T1000 (cell line): ENCODE measurements at regions not wholly inside any gene's neighbourhood (a gene's known extent, or its start where the extent isn't known, plus 50 kb on each side); places are given as distances from the start of the nearest gene placed in this dataset.
"Not testable (repeated sequence)": the region's sequence is repeated elsewhere in the genome, so short reads cannot be mapped to it uniquely, and the experiment has no call there.

Source experiments
- DNase-seq: peaks from one replicate; lab custom pipeline; 2025; ENCODE audit warnings: mixed read lengths; lab: John Stamatoyannopoulos, UW

DNA sequence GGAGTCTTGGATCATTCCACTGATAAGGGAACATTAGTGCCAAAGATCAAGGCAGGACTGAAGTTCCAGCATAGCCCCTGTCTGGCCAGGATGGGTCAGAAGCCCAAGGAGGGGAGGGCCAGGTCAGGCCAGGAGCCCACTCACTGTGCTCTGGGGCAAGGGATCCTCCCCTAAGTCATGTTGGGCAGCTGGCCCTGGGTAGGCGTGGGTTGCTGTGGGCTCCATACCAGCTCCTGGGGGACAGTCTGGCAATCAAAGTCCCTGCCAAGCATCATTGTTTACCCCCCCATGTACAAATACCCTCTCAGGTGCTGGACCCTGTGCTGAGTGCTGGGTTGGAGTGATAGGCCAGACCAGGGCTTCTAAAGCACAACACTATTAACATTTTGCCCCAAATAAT lies 130.5 kb downstream of the IRX5 start:
- DNase-seq, result no peak

DNA sequence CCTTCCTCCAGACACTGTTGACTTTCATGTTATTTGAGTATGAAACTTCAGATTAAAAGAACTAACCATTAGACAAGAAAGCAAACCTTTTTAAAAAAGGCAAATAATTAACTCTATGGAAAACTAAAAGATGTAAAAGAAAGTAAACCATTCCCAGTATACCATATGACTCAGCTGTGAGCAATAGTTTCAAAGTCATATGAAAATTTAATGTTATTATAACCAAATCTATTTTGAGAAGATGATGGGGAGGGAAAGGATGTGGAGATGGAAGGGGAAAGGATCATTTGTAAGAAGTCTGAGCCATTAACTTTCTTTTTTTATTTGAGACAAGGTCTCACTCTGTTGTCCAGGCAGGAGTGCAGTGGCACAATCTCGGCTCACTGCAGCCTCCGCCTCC lies 131.8 kb downstream of the IRX5 start:
- DNase-seq, result no peak

DNA sequence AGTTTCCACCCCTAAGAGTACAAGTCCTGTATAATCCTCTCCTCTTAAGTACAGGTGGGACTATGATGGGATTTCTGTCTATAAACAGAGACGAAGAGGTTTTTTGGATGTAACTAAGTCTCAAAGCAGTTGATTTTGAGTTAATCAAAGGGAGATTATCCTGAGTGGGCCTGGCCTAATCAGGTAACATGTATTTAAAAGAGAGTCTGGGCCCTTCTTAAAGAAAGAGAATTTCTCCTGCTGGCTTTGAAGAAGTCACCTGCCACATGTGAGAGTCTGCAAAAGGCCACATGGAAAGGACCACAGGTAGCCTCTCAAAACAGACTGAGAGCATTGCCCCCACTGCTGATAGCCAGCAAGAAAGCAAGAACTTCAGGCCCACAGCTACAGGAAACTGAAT lies 142.3 kb downstream of the IRX5 start:
- no peak for DNase-seq

DNA sequence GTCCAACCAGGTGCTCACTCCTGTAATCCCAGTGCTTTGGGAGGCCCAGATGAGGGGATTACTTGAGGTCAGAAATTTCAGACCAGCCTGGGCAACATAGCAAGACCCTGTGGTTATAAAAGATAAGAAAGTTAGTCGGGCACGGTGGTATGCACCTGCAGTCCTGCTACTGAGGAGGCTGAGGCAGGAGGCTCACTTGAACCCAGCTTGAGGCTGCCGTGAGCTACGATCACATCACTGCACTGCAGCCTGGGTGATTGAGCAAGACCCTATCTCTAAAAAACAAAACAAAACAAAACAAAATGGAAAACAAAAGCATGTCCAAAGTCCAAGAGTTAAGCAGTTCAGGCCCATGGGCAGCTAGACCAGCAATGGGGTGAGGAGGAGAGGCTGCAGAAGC lies 143.2 kb downstream of the IRX5 start:
- DNase-seq, result no peak

DNA sequence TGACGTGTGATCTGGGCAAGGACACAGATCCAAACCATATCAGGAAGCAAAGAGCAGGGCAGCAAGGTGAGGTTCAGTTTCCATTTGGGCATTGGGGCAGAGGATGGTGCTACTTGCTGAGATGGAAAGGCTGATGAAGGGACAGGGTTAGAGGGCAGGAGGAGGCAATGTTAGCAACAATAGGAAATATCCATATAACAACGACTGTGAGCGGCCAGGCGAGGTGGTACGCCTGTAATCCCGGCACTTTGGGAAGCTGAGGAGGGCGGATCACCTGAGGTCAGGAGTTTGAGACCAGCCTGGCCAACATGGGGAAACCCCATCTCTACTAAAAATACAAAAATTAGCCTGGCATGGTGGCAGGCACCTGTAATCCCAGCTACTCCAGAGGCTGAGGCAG lies 144.5 kb downstream of the IRX5 start:
- DNase-seq, result not testable (repeated sequence)

DNA sequence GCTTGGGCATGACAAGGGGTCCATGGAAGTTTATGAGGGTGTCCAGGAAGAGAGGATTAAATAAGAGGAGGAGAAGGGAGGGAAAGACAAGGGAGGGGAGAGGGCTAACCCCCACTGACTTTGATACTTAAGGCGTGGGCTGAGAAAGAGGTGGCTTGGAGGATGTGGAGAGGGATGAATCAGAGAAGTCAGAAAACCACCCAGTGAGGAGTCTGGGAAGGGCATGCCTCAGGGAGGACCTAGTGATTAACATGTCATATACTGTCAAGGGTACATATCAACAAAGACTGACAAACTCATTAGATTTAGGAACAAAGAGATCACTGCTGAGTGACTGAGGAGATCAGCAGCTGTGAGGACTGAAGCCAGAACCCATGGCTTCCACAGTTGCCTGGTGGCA lies 145.4 kb downstream of the IRX5 start:
- DNase-seq, result no peak

DNA sequence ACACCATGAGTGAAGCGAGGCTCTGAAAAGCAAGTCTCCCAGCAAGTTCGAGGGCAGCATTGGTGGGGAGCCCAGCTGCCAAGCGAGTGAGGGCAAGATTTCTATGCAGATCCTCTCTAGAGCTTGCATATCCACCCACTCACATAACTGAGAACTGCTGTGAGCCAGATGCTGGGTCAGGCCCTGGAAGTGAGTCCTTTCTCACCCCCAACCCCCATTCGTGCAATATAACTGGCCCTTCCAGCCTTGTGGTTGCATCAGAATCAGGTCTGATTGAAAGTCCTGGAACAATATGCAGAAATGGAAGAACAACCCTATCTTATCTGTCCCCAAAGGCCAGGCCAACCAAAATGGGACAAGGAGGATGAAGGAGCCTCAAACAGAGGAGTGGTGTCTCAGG lies 146.6 kb downstream of the IRX5 start:
- DNase-seq, result no peak

DNA sequence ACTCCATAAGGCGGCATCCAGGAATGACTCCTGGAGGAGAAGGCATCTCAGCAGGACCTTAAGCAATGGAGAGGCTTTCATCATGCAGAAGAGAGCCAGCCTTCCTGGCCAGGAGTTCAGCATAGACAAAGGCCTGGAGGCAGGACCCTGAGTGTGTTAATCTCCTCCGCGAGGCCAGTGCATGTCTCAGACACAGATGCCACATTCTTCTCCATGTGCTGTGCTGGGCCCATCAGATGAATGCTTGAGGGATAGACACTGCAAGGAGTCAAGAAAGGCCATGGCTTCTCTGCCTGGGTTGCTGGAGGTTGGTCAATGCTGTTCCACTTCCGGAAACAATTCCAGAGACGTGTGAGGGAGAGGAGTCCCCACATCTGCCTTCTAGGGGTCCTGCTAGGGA lies 147.5 kb downstream of the IRX5 start:
- DNase-seq, result no peak

DNA sequence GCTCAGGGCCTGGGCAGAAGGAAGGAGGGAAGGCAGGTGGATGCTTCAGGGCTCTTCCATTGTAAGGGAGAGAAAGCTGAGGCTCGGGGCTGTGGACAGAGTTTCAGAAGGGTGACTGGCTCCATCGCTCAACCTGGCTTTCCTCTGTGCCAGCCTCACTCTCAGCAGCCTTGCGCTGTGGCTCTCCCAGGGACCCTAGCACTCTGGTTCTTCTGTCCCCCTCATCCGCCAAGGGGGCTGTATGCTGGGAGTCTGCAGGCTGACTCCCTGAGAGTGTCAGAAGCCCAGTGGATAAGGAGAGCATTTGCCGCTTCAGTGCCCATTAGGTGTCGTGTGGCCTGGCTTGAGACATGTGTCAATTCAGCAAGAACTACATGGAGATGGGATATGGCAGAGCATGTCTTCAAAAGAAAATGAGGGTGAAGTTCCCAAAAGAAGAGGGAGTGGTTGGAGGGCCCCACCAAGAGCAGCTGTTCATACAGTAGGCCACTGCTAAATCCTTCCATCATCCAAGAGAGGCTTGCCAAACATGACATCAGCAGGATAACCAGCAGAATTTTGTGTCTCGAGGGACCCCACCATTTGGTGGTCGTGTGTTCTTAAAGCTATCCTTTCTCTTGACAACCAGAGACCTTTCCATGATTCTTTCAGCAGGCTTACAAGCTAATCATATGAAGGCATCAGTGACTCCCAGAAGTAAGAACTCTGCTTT lies 148.2 kb downstream of the IRX5 start:
- no peak for DNase-seq

DNA sequence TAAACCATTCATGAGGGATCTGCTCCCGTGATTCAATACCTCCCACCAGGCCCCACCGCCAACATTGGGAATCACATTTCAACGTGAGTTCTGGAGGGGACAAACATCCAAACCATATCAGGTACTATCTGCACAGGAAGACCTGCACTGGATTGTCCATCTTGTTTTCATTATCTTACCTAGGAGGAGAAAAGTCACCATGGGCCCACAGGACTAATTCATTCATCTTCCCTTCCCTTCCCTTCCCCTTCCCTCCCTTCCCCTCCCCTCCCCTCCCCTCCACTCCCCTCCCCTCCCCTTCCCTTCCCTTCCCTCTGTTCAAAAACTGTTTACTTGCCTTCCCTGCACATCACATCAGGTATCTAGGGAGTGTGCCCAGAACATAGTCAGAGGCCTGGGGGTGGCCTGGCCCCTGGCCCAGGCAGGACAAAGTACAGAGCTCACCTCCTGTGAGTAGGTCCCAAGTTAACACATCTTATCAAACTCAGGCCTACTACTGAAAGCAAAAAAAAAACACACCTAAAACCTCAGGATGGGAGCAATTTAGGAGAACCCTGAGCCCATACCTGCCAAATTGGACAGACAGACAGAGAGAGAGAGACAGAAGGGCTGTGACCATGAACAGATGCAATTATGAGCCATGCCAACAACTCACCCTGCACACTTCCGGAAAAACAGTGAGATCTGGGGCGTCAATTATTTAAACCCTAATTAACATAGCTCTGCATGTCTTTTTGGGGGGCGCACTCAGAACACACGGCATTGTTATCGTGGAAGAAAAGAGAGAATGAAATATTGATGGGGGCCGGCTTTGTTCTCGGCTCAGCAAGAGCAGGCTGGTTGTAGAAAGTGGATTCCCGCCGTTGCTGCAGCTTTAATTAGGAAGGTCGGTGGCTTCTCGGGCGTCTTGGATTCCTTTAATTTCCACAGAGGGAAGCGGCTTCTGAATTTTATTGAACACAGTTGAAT lies 151.2 kb downstream of the IRX5 start:
- no peak for DNase-seq

DNA sequence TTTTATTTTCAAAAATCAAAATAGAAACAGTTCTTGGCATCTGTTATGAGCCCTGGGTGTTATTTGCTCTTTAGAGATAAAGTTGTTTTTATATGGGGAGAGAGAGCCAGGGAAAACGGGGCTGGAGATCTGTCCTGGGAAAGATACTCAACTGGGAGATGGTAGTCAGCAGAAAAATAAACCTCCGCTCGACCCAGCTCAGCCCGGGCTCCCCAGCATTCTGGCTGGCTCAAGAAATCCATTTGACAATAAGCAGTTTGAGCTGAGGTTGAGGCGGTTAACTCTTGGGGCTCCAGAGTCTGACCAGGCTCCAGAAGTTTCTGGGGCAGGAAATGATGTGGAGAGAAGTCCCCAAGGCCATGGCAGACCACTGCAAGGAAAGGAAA lies 151.9 kb downstream of the IRX5 start:
- DNase-seq, result no peak

DNA sequence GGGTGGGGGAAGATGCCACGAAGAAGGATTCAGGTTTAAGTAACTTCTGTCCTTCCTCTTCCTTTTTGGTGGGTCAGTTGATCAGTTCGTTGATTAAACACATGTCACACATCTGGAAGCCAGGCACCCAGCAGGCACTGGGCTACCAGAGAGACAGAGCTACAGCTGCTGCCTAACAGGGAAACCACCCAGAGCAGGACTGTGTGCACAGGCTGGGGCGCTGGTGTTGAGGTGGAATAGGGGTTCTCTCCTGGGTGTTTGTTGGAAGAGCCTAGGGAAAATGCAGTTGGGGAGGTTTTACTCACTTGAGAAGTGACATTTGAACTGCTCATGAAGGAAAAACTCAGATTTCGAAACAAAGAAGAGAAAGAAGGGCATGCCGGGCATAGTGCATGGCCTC lies 152.4 kb downstream of the IRX5 start:
- DNase-seq, result no peak

DNA sequence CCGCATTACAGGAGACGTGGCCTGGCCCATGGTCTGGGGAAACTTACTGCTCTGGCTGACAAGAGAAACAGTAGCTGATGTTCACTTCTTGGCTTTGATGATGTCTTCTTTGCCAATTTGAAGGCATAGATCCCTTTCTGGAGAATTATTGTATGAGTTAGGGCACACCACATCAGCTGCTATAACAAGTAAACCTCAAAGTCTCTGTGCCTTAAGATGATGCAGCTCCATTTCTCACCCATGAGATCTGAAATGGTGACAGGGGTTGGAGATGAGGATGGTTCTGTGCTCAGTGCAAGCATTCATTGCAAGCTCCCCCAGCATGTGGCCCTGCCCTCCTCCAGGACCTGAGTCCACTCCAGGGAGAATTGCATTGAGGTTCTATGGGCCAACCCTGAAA lies 157.4 kb downstream of the IRX5 start:
- DNase-seq, result no peak

DNA sequence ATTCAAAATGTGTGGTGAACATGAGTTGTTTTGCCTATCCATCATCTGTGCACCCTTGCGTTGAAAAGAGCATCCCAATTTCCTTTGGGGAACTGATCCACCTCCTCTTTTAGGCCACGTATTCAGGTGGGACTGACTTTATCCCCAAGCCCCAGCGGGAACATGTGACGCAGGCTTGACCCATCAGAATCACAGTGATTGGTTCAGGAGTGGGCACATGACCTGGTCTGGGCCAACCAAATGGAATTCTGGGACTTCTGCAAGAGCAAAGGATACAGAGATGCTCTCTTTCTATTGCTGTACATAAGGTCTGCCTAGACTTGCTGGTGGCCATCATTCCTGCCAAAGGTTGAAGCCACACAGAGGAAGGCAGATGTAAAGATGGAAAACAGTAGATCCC lies 158.9 kb downstream of the IRX5 start:
- DNase-seq, result no peak

DNA sequence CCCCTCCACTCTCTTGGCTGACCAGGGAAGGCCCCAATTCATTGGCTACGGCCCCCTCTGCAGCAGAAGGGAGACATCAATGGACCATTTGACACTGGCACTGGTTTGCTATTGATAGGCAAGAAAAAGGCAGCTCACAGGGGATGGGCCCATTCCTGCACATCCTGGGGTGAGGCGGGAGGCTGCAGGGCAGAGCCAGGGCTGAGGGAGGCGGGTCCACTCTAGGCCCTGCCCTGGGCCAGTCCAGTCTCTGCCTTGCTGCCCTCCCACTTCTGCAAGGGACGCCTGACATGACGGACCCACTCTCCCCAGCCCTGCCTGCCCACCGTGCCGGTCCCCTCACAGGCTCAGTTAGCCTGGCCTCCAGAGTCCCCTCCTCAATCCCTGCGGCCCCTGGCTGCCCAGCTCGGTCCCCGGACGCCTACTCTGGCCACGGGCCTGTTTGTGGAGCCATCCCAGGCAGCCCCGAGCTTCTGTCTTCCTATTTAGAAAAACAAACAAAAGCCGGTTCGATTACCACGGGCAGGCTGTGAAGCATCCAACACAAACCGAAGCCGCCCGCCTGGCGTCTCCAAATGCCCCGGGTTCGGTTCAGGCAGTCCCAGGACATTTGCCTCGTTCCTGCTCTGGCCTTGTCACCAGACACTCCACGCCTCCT lies 160.7 kb downstream of the IRX5 start:
- no peak for DNase-seq

DNA sequence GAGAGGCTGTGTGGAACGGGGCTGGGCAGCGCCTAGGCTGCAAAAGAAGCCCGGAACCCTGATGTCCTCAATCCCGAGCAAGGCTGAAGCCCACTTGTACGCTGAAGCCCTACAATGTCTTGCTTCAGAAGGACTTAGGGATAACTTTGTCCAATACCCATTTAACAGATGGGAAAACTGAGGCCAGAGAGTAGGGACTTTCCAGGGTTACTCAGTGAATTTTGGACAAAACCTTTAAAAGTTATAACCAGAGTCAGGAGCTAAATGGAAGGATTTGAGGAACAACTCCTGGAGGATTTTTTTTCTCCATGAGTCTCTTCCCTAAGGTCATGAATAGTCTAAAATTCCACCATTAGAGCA lies 161.2 kb downstream of the IRX5 start:
- DNase-seq, result no peak

DNA sequence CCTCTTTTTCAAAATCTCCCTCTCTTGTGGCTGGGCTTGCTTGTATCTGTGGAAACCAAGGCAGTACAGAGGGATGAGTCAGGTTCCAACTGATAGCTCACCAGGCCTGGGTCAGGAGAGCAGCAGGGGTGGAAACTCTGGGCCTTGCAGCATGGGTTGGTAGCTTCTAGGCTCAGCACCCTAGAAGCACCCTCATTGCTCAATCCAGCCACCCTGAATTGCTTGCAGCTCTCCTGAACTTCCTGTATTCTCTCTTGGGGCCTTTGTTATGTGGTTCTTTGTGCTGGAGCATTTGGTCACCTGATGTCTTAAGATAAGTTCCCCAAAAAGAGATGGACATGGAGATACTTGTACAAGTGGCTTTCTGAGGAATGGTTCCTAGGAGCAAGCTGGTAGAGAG lies 169.4 kb downstream of the IRX5 start:
- DNase-seq, result no peak

DNA sequence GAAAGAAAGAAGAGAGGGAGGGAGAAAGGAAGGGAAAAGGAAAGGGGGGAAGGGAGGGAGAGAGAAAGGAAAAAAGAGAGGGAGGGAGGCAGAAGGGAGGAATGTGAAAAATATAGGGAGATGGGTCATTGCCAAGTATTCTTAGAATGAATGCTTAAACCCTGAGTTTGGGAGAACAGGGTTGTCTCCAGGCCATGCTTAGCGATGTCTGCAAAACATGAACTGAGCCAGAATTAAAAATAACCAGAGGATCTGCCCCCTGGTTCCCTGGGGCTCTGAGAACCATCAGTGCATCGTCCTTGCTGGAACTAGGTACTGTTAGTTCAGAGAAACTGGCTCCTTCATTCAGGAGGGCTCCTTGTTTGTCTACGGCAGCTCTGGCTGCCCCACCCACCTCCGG lies 170.4 kb downstream of the IRX5 start:
- no peak for DNase-seq

DNA sequence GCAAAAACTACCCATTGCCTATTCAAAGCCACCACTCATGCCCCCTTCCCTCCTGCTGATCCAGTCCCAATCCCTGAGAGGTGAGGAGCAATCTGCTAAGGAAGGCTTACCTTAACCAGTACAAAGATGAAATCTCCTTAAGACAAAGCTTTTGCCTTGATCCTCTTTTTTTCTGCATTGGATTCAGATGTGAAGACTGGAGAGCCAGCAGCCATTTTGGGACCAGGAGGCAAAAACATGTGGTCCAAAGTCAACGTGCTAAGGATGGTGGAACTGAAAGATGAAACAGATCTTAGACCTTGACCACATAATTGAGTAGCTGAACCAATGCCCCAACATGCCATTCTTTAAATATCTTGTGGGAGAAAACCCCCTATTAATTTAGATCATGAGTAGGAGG lies 171.4 kb downstream of the IRX5 start:
- DNase-seq, result no peak

DNA sequence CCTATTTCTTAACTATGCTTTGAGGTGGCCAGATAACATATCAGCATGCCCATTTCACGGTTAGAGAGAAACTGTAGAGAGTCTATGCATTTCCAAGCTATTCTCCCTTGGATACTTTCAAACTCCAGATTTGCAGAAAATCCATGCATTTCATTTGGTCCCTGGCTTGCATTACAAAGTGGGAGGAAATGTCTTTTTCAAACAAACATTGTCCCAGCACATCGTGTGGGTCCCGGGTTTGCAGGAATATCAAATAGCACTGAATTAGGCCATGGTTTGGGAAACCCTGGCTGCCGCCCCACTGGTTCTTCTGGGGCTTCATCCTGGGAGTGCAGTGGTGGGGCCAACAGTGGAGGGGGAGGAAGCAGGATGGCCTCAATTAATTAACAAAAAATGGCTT lies 171.9 kb downstream of the IRX5 start:
- DNase-seq, result no peak

DNA sequence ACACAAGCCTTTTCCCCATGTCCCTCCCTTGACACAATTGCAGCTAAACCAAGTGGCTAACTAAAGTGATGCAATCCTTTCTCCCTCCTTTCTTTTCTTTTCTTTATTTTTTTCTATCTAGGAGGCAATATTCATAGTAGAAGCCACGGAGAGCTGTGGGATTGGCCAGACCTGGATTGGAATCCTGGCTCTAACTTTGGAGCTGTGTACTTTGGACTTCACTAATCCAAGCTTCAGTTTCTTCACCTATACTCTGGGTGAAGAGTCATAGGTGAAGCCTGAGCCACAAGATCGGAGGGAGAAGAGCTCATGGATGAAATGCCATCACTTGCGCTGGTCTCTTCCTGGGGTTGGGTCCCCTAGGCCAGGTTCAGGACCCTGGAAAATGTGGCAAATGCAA lies 177.2 kb downstream of the IRX5 start:
- DNase-seq, result no peak

DNA sequence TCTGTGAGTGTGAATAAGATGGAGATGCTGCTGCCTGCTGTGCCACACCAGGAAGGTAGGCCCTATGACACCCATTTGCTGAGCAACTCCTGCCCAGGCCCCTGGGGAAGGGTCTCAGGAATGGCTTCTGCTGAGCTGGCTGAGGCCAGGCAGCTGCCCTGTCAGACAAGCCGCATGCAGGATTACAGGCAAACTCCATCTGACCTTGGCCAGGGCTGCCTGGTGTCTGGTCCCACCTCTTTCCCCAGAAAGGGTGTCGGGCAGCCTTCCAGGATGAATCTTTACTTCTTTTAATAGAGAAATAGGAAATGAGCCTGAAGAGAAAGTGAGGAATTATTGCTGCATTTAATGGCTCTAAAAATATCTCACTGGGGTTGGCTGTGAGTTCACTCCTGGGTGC lies 182.5 kb downstream of the IRX5 start:
- no peak for DNase-seq

DNA sequence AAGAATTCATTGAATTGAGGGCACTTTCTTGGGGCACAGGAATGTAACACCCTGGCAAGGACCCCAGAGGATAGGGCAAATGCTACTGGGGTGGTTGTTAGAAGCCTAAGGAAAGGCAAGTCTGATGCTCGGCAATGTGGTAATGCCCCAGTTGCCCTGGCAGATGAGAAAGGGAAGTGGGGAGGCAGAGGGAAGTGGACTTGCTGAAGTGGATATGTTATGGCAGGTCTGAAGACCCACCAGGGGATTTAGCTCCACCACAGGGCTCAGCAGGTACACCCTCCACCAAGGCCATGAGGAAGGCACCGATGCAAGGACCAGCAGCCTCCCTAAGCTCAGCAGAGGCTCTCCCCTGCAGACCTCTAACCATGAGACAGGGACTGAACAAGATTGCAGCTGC lies 184.8 kb downstream of the IRX5 start:
- DNase-seq, result no peak
